ENCODE measurements at regions not wholly inside any gene's neighbourhood (a gene's known extent, or its start where the extent isn't known, plus 50 kb on each side); places are given as distances from the start of the nearest gene placed in this dataset.

DNA sequence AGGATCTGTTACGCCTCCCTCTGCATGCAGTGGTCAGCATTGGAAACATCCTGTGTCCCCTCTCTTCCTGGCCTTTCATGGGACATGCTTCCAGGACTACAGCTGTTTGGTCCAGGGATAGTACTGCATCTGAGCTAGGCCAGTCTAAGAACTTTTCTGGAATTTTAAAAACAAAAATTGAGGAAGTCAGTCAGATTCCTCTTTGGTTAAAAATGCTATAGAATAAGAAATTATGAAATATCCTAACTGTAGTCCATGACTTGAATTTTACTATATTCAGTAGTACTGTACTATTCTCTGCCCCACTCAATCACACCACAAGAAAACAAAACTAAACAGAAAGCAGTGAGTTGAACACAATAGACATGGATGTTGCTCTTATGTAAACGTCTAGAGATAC, 201.0 kb upstream of the CADM1 start:
- TF ChIP-seq, protein P1, sequence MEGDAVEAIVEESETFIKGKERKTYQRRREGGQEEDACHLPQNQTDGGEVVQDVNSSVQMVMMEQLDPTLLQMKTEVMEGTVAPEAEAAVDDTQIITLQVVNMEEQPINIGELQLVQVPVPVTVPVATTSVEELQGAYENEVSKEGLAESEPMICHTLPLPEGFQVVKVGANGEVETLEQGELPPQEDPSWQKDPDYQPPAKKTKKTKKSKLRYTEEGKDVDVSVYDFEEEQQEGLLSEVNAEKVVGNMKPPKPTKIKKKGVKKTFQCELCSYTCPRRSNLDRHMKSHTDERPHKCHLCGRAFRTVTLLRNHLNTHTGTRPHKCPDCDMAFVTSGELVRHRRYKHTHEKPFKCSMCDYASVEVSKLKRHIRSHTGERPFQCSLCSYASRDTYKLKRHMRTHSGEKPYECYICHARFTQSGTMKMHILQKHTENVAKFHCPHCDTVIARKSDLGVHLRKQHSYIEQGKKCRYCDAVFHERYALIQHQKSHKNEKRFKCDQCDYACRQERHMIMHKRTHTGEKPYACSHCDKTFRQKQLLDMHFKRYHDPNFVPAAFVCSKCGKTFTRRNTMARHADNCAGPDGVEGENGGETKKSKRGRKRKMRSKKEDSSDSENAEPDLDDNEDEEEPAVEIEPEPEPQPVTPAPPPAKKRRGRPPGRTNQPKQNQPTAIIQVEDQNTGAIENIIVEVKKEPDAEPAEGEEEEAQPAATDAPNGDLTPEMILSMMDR (IDR thresholded peaks at IDR 0.05; ENCODE audit: low read depth, low read length, poor library complexity, severe bottlenecking) = no peak
- no peak for TF ChIP-seq EZH2phosphoT487 (IDR thresholded peaks at IDR 0.05; ENCODE audit: borderline replicate concordance, low read length)

All from DOHH2 (cell line).